HG02623 (cell line): ENCODE measurements at regions not wholly inside any gene's neighbourhood (a gene's known extent, or its start where the extent isn't known, plus 50 kb on each side); places are given as distances from the start of the nearest gene placed in this dataset.

Source experiments
- ATAC-seq: cut with Tn5 transposase; IDR thresholded peaks from one replicate; pipeline ENCODE4 v1.9.1; 2021; ENCODE audit warnings: moderate library complexity; ENCODE audit not compliant: unreplicated experiment

DNA sequence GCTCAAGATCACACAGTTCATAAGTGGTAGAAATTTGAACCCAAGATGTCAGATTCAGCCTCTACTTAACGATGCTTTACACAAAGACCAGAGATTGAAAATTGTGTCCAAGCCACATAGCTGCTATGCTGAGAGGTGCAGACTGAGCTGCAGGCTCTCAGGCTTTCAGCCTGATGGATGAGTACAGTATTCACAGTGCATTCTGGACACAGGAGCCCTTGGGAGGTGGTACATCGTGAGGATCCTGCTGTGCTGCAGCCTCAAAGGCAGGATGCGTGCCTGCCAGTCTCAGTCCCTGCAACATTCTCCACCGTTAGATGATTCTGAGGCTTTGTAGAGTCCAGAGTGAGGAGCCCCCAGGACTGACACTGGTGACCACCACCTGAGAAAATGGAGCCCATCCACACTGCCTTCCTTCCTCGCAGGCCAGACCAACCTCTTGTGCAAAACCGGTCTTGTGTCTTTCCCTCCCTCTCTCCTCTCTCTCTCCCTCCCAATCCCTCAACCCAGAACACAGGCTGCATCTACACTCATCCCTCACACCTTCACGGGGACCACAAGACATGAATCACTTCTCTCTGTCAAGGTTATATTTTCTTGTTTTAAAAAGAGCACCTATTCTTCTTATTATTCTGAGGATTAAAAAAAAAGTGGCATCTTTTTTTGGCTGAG lies 203.4 kb upstream of the ZNF507 start:
- ATAC-seq = no peak

DNA sequence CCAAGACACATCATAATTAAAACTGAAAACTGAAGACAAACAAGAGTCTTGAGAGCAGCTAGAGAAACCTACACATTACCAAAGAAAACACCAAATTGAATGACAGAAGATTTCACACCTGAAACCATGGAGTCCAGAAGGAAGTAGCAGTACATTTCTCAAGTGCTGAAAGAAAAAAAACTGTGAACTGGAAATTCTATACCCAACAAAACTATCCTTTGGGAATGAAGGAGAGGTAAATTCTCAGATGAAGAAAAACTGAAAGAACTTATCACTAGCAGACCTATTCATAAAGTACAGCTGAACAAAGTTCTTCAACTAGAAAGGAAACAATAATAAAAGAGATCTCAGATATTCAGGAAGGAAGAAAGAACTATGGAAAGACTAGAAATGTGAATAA lies 198.7 kb upstream of the ZNF507 start:
- ATAC-seq = no peak

DNA sequence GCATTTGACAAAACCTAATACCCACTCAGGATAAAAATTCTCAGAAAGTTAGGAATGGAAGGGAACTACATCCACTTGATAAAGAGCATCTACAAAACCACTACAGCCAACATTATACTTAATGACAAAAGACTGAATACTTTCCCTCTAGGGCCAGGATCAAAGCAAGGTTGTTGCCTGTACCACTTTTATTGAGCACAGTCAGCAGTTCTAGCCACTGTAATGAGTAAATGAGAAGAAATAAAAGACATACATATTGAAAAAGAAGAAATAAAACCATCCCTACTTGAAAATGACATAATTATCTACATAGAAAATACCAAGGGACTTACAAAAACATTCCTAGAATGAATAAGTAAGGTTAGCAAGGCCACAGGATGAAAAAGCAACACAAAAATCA lies 194.8 kb upstream of the ZNF507 start:
- ATAC-seq = no peak

DNA sequence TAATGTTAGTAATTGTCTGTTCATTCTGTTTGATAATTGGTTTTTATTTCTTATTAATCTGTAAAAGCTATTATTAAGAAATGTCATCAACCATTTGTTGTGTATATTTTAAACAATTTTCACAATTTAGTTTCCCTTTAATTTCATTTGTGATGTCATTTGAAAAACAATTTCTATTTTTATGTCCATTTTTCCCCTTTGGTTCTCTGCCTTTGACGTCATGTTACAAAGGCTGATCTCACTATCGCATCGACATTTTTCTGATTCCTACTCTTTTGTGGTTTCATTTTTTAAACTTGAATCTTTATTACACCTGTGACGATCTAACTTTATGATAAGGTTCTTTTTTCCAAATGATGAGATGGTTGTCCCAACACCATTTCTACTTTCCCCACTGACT lies 191.0 kb upstream of the ZNF507 start:
- no peak for ATAC-seq

DNA sequence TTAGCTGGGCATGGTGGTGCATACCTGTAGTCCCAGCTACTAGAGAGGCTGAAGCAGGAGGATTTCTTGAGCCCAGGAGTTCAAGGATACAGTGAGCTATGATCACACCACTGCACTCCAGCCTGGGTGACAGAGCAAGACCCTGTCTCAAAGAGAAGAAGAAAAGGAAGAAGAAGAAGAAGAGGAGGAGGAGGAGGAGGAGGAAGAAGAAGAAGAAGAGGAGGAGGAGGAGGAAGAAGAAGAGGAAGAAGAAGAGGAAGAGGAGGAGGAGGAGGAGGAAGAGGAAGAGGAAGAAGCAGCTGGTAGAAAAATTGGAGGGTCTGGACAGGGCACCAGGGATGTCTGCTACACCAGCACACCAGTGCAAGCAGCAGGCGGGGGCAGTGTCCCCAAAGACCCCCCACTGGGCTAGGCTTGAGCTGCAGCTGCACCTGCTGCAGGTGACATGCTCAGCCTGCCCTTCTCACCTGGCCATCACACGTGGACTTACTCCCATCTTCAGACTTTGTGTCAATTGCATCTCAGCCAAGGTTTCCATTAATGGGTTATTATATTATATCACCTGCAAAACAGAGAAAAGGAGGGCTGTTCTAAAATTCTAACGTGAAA lies 180.9 kb upstream of the ZNF507 start:
- ATAC-seq = no peak

DNA sequence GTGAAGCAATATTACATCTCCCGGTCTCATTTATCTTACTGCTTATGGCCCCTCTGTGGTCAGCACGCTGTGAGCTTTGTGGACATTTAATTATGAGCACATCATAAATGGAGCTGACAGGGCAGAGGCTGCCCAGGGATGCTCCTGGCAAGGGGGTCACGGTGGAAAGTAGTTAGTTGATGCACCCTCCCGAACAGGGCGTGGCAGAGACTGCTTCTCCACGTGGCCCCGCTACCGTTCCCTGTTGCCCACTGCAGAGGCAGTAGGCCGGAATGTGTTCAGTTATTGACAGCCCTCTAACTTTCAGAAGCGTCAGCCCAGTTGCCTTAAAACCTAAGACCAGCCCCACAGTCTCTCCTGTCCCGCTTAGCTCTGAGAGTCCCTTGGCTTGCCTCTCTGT lies 180.3 kb upstream of the ZNF507 start:
- no peak for ATAC-seq

DNA sequence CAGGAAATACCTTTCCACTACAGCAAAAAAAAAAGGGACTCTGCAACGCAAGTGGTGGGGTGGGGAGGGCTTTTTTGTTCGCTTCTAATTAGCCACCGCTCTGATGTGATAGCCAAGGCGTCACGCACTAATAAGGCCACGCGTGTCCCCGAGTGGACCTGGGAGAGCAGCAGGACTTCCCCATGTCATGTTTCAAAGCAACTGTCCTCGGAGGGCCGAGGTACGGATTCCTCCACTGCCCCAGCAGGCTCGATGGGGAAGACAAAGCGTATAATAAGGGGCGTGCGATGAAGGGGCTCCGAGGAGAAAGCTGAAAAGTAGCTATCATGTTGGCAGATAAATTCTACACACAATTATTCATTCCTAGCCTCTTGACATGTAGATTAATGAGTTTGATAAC lies 179.7 kb upstream of the ZNF507 start:
- no peak for ATAC-seq

DNA sequence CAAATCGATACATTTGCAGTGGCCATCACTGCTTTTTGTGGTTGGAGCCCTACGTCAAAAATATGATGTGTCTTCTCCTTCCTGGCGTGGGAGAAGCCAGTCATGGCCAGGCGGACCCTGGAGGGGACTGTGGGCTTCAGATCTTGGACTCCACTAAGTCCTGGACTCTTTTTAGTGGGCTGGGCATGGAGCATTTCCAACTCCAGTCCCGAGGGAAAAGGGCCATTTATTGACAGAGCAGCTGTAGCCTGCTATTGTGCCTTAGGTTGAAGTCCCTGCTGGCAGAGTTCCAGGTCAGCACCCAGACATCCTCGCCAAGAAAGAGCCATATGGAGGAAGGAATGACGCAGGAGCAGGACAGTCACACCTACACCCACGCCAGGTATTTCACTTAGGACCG lies 179.2 kb upstream of the ZNF507 start:
- no peak for ATAC-seq

DNA sequence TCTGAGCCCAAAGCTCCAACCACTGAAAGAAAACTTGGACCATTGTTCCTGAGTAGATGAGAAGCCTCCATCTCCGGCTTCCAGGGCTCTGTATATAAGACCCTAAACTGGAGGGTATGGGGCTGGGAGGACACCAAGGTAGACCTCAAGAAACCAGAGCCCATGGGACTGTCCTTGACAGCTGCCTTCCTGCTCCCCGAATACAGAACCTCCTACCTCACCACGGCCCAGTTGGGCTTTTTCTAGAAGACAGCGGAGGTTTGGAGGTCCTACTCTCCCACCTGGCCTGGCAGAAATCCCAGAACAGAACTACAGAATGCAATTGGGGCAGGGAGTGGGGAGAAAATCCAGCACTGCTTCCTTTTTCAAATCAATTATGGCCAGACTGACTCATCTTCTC lies 177.3 kb upstream of the ZNF507 start:
- no peak for ATAC-seq

DNA sequence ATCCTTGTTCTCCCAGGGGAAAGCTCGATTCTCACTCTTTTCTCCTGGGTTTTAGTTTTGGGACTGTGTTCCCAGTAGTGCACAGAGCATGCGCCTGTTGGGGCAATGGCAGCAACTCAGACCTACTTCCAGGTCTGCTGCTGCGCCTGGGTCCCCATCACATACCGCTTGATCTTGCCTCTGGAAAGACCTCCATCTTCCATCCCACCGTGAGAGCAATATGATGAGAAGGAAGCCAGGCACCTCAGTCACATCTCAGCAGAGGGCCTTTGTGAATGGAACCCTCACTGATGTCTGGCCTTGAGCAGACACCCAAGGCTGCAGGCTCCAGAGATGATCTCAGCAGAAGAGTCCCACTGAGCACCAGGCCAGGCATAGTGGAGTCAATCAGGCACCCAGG lies 176.8 kb upstream of the ZNF507 start:
- no peak for ATAC-seq

DNA sequence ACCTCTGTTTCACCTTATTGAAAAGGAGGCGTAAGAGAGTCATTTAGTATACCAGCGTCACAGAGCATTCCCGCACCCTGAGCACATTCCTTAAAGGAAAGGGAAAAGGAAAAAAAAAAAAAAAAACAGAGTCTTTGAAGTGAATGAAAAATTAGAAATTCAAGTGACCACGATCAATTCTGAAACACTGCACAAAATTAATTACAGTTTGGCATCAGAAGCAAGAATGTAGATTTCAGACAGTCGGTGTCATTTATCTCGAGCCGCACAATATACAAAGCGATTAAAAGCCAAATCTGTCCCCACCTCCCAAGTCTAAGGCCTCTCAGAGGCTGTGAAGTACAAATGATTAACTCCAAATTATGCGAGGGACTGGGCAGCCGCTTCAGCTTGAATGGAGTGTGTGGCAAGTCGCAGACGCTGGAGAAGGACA lies 173.7 kb upstream of the ZNF507 start:
- ATAC-seq = no peak

DNA sequence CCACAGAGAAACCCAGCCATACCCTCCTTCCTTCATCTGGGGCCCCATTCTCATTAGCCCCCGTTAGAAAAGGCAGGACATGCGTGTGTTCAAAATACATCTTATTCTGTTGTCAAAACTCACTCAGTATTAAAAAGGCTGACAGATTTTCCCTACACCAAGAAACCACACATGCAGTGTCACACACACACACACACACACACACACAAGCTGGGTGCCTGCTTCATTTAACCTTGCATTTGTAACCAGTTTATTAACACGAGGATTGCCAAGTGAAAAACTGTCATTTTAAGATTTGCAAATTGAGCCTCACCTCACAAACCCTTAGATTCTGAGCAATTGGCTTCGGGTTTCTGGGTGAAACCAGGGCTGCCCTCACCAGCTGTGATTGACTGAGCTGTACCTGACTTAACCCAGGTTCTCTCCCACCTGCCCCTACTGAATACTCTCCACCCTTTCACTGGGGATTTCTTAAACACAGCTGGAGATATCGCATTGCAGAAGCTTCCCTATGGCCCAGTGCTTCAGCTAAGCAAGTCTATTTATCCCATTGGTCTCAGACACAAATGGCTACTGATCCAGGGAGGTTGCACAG lies 172.7 kb upstream of the ZNF507 start:
- no peak for ATAC-seq

DNA sequence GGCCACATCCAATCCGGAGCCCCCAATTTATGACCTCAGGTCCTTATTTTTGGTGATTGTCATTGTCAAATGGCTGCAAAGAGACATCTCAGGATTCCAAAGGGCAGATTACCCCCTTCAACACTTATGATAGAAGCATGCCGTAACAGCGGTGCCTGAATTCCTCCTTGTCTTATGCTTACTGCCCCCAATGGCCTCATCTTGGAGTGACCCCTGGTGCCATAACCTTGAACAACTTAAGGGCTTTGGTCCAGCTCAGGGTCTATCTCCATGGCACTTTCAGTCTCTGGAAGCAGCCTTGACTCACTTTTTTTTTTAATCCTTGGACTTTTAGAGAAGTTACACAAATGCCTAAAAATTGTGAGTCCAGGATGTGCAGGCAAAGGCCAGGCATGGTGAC lies 171.6 kb upstream of the ZNF507 start:
- ATAC-seq = no peak

DNA sequence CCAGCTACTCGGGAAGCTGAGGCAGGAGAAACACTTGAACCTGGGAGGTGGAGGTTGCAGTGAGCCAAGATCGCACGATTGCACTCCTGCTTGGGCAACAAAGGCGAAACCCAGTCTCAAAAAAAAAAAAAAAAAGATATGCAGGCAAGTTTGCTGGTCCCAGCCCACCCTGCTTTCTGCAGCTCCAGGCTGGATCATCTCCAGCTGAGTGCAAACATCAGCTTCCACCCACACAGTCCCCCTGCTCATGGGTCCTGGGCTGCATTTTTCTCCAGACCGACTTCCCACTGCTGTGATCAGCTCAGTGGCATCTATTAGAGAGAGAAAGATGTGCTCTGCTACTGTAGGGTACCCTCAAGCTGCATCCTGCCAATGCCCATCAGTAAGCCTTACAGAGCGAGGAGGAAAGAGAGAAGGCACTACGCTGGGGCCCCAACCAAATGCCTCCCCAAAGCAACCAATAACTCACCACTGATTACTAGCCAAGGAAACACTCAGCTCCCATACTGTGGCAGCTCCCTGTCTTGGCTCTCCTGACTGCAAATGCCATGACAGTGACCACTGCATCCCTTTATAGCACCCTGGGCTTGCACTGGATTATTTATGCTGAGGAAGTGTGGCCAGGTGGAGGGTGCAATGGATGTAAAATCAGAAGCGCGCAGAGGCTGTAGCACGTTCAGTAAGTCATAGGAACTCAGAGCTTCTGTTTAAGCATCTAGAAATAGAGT lies 170.9 kb upstream of the ZNF507 start:
- ATAC-seq = no peak

DNA sequence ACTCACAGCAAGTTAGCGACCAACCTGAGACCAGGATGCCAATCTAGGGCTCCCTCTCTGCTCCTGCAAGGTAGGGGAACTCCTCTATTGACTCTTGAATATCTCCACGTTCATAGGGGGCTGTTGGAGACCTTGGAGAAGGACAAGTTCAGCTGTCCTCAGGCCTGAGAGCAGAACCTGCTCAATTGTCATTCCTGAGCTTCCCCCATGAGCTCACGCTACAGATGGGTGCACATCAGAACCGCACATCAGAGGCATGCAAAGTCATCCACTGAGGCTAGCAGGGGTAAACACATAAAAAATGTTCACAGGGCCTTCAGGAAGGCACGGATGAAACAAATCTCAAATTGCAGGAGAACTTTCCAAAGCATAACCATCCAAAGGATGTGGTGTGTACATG lies 168.8 kb upstream of the ZNF507 start:
- ATAC-seq = no peak

DNA sequence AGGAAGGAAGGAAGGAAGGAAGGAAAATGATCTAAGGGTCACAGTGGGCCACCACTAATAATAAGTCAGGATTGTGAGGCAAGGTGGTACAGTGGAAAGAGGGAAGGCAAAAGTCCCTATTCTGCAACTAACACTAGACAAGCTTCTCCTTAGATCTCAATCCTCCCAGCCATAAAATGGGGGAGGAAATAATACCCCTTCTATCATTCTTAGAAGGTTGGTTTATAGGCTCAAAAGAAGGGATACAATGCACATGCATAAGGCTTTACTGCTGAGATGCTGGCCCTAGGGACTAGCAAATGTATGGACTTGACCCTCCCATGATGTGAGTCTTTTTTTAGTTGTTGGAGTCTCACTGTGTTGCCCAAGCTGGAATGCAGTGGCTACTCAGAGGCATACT lies 167.7 kb upstream of the ZNF507 start:
- no peak for ATAC-seq

DNA sequence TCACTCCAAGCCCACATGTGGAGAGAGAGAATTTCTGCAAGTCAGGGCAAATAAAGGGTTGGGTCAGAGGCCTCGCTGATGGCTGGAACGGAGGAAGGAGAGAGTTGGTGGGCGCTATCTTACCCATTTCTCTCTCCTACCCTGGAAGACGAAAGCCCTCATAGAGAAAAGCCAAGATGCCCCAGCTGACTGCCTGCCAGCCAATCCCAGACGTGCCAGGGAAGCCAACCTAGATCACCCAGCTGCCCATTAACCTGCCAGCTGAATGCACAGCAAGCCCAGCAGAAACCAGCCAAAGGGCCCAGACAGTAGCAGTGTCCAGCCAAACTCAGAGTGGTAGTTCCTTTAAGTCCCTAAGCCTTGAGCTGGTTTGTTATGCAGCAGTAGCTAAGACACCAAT lies 167.0 kb upstream of the ZNF507 start:
- ATAC-seq = no peak

DNA sequence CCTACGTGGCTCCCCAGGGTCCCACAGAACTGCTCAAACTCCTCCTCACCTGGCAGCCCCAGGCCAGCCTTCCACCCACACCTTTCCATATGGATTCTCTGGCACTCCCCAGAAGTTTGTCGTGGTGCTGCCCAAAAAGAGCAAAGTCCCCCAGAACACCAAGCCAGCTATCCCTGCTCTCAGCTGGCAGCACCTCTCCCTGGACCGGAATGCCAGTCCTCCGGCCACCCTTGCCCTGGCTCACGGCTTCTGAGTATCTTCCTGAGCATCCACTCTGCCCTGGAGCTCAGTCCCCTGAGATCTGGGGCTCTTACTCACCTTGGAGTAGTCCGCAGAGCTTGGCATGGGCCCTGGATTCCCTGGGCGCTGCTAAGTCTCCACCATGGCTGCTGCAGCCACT lies 166.5 kb upstream of the ZNF507 start:
- no peak for ATAC-seq

DNA sequence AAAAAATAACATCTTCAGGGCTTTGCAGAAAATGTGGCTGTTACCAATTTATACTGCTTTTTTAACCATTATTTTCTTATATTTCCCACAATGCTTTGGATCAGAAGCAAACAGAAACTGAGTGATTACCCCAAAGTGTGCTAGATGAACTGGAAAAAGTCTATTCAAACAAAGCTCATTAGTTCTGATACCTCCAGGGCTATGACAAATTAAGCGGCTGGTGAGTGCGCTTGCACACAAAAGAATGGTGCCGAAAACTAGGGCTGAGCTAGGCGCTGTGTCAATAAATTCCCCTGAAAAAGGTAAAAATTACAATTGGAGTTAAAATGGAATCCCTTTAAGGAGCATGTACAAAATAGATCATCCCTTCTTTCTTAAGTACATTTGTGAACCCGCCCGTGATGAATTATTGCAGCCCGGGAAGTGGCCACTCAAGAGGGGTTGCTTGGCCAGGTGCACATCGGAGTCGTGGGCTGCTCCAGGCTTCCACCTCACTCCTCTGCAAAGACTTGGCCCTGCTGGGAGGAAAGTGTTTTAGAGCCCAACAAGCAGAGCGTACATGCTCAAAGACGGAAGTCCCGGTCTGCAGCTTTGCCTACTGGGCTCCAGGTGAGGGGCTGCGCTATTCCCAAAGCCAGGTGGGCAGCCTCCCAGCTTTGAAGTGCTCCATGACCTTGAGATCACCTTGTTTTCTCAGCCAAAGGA lies 164.0 kb upstream of the ZNF507 start:
- no peak for ATAC-seq

DNA sequence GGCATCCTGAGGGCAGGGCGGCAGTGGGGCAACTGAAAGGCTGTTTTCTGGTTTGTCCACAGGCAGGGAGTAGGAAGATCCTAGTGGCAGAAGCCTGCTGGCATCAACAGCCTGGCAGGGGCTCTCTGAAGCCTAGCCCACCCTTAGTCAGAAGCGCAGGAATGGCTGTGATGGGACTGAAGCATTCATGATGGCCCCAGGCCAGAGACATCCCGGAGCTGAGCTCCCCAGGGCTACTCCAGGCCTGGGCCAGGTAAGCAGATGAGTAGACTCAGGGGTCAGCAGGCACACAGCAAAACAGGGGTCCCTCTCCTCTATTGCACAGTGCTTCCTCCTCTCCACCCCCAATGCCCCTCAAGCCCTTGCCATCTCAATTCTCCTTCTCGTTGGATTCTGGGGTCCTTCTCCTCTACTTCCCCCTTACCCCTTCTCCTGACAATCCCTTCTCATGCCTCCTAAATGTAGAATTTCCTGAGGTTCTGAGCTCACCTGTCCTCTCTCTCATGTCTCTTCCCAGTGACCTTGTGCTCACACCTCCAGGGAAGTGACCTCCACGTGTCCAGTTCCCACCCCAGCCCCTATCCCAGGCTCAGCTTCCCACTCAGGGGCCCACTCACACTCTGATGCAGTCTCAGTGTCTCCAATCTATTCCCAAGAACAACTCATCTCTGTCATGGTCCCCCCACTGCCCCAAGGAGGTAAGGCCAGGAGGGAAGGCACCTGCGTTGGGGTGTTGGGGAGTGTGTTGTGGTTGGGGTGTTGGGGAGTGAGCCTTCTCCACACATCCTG lies 158.7 kb upstream of the ZNF507 start:
- no peak for ATAC-seq

DNA sequence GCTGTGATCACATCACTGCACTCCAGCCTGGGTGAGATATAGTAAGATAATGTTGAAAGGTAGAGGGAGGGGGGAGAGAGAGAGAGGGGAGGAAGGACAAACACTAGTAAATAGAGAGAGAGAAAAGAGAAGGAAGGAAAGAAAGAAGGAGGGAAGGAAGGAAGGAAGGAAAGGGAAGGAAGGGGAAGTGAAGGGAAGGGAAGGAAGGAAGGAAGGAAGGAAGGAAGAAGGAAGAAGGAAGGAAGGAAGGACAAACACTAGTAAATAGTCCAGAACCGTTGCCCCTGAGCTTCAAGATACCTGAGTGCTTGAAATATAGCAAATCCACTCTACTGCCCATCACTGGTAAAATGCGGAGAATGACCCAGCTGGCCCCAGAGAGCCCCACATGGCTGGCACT lies 156.5 kb upstream of the ZNF507 start:
- no peak for ATAC-seq
